Spleen (tissue), 11 donors: ENCODE measurements at regions not wholly inside any gene's neighbourhood (a gene's known extent, or its start where the extent isn't known, plus 50 kb on each side); places are given as distances from the start of the nearest gene placed in this dataset.

ENCODE experiments used
- DNase-seq: peaks from one replicate; pipeline ENCODE4 v3.0.0-alpha.2; 2020
- H3K27ac ChIP-seq, 8 donors: fragments of 200-600 bp; sonication (generic) in 7 of 8; 1 replicate in 4 of 8; 2 replicates in 4 of 8; pipeline versions ENCODE4 v1.5.0 to v1.8.0; 2016 to 2021; ENCODE audit warnings: inconsistent platforms in 4 of 8, mild to moderate bottlenecking in 4 of 8, moderate library complexity in 1 of 8
- H3K27me3 ChIP-seq, 7 donors: fragments of 200-600 bp; sonication (generic) in 6 of 7; replicated peaks in 1 of 7; 1 replicate in 4 of 7; 2 replicates in 3 of 7; pipeline versions ENCODE4 v1.5.0 to v1.8.0; 2016 to 2021; ENCODE audit warnings: inconsistent platforms in 3 of 7, mild to moderate bottlenecking in 1 of 7
- H3K36me3 ChIP-seq, 6 donors: fragments of 200-600 bp; sonication (generic) in 5 of 6; 1 replicate in 4 of 6; 2 replicates in 2 of 6; pipeline versions ENCODE4 v1.5.0 to v1.8.0; 2016 to 2021; ENCODE audit warnings: inconsistent platforms in 2 of 6
- H3K4me1 ChIP-seq, 6 donors: fragments of 200-600 bp; sonication (generic) in 5 of 6; 1 replicate in 3 of 6; 2 replicates in 3 of 6; pipeline versions ENCODE4 v1.5.0 to v1.8.0; 2016 to 2021; ENCODE audit warnings: inconsistent platforms in 3 of 6
- H3K4me3 ChIP-seq, 8 donors: fragments of 200-600 bp; sonication (generic) in 7 of 8; 1 replicate in 4 of 8; 2 replicates in 4 of 8; pipeline versions ENCODE4 v1.5.0 to v1.8.0; 2016 to 2021; ENCODE audit warnings: inconsistent platforms in 4 of 8, mild to moderate bottlenecking in 4 of 8, moderate library complexity in 2 of 8
- H3K9me3 ChIP-seq, 8 donors: fragments of 200-600 bp; sonication (generic) in 7 of 8; 1 replicate in 4 of 8; 2 replicates in 4 of 8; pipeline versions ENCODE4 v1.5.0 to v1.8.0; 2016 to 2021; ENCODE audit warnings: inconsistent platforms in 4 of 8
- POLR2A ChIP-seq, 3 donors: fragments of 450-650 bp; IDR thresholded peaks; one replicate each; pipeline ENCODE4 v1.5.1; 2017; ENCODE audit warnings: antibody characterized with exemption in 3 of 3, mild to moderate bottlenecking in 1 of 3
- POLR2AphosphoS5 ChIP-seq, 3 donors: sonication (generic); formaldehyde crosslinking; IDR thresholded peaks; one replicate each; pipeline ENCODE4 v1.5.1; 2017; ENCODE audit warnings: antibody characterized with exemption in 3 of 3
- WGBS, 5 donors: extraction: QIAGEN DNeasy Blood & Tissue Kit in 3 of 5; methylation state at CpG; one replicate each; pipeline versions ENCODE4 v1.1.5 to v1.1.7; 2013 to 2018; 5-methylcytosine and 5-hydroxymethylcytosine counted together
- intact Hi-C: fragments of 100-400 bp; cut with DNase I; formaldehyde crosslinking; loops from one replicate; pipeline ENCODE4 v1.15.0; 2023; ENCODE audit warnings: low total_unique reads
- TF ChIP-seq, protein P1 (sequence below), 11 experiments: fragments of 200-600 bp in 7 of 11; fragments of 450-650 bp in 4 of 11; sonication (generic) in 4 of 11; IDR thresholded peaks in 8 of 11; conservative IDR thresholded peaks in 3 of 11; 1 replicate in 7 of 11; 2 replicates in 4 of 11; pipeline versions ENCODE4 v1.4.0 to v1.8.0; 2016 to 2021; ENCODE audit warnings: antibody characterized with exemption in 11 of 11, inconsistent platforms in 4 of 11, mild to moderate bottlenecking in 1 of 11
- donor health status: healthy with polysubstance abuse.
- donor health status: DM: no; HTN: no; CAD: no; lungs with moderate emphysema.
- donor health status: DM: no; HTN: no; CAD: no.
- donor health status: Bipolar disorder and iron deficiency.
- donor health status: healthy.
- donor health status: DM: no; HTN: no; CAD: no.
- donor health status: DM: yes; HTN: yes; CAD: no.

DNA sequence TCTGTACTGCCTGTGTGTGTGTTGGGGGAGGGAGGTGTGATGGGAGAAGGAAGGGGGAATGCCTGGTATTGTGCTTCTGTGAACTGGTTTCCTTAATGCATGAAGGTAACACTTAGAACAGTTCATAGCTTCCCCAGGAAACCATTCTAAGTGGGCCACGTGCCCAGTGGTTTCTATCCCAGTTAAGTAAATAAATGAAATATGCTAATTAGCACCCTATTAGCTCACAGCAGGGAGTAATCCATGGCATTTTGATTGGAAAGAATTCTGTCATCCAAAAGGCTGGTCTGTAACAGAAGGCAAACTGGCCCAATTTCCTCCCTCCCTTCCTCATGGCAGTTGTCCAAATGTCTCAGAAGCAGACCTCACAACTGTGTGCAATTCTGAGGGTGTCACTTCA is 199.3 kb downstream of the TTLL7 start:
- 0 to 12% (median 4%) methylated on average over 1 of the region's 1 CpG for WGBS, 5 donors
- H3K9me3 ChIP-seq = no peaks in the 10 kb centered on the region
- H3K4me1 ChIP-seq = no peaks in the 10 kb centered on the region
- H3K27me3 ChIP-seq = no peaks in the 10 kb centered on the region
- no peak for TF ChIP-seq POLR2A (IDR thresholded peaks at IDR 0.05)
- no peak for TF ChIP-seq POLR2AphosphoS5 (IDR thresholded peaks at IDR 0.05)
- TF ChIP-seq, protein P1, sequence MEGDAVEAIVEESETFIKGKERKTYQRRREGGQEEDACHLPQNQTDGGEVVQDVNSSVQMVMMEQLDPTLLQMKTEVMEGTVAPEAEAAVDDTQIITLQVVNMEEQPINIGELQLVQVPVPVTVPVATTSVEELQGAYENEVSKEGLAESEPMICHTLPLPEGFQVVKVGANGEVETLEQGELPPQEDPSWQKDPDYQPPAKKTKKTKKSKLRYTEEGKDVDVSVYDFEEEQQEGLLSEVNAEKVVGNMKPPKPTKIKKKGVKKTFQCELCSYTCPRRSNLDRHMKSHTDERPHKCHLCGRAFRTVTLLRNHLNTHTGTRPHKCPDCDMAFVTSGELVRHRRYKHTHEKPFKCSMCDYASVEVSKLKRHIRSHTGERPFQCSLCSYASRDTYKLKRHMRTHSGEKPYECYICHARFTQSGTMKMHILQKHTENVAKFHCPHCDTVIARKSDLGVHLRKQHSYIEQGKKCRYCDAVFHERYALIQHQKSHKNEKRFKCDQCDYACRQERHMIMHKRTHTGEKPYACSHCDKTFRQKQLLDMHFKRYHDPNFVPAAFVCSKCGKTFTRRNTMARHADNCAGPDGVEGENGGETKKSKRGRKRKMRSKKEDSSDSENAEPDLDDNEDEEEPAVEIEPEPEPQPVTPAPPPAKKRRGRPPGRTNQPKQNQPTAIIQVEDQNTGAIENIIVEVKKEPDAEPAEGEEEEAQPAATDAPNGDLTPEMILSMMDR (IDR thresholded peaks at IDR 0.05 in 8 of 11, conservative IDR thresholded peaks at IDR 0.05 in 3 of 11) = no peak
- intact Hi-C loops = no loop called here
- DNase-seq = no peak
- no peak overlapping the region for H3K4me3 ChIP-seq
- no peak overlapping the region for H3K27ac ChIP-seq
- no peaks in the 10 kb centered on the region for H3K36me3 ChIP-seq

DNA sequence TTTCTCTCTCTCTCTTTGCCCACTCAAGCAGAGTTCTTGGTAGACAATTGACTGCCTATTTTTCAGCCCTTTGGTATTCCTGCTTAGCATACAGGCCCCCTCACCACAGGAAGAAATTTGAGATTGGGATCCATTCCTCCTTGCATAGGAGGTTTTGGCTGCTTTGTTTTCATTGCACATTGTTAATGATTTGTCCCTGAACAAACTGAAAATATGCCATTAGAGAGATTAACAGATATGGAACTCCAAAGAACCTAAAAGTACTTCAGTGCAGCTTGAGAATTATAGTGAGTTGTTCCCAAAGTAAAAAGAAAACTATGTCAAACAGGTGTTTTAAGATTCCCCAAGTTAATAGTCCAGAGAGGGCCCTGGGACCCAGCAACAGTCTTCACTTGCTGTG is 200.0 kb downstream of the TTLL7 start:
- H3K27me3 ChIP-seq = no peaks in the 10 kb centered on the region
- TF ChIP-seq POLR2A (IDR thresholded peaks at IDR 0.05) (no peak), POLR2AphosphoS5 (IDR thresholded peaks at IDR 0.05) (no peak)
- TF ChIP-seq, protein P1 (IDR thresholded peaks at IDR 0.05 in 8 of 11, conservative IDR thresholded peaks at IDR 0.05 in 3 of 11) = no peak
- no peak overlapping the region for H3K27ac ChIP-seq
- H3K36me3 ChIP-seq = no peaks in the 10 kb centered on the region
- H3K9me3 ChIP-seq = no peaks in the 10 kb centered on the region
- no peak overlapping the region for H3K4me3 ChIP-seq
- no peak for DNase-seq
- intact Hi-C loops = no loop called here
- no peaks in the 10 kb centered on the region for H3K4me1 ChIP-seq

DNA sequence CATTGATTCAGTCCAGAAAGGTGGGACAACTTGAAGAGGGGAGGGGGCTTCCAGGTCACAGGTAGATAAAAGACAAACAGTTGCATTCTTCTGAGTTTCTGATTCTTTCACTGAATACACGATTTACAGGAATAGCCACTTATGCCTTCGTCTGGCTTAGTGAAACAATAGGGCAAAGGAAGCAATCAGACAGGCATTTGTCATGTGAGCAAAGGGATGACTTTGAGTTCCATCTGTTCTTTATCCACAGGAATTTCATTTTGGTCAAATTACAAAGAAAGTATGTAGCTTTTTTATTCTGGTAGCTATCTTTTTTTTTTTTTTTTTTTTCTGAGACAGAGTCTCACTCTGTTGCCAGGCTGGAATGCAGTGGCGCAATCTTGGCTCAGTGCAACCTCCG is 202.5 kb downstream of the TTLL7 start:
- Histone ChIP-seq H3K4me3 (no peak overlapping the region), H3K27ac (no peak overlapping the region), H3K36me3 (no peaks in the 10 kb centered on the region), H3K4me1 (no peaks in the 10 kb centered on the region), H3K27me3 (no peaks in the 10 kb centered on the region), H3K9me3 (no peaks in the 10 kb centered on the region)
- no peak for TF ChIP-seq POLR2A (IDR thresholded peaks at IDR 0.05)
- TF ChIP-seq POLR2AphosphoS5 (IDR thresholded peaks at IDR 0.05) = no peak
- TF ChIP-seq, protein P1 (IDR thresholded peaks at IDR 0.05 in 8 of 11, conservative IDR thresholded peaks at IDR 0.05 in 3 of 11) = no peak
- intact Hi-C loops = no loop called here
- WGBS, 5 donors = 80 to 85% (median 82%) methylated on average over 4 of the region's 4 CpGs
- no peak for DNase-seq

DNA sequence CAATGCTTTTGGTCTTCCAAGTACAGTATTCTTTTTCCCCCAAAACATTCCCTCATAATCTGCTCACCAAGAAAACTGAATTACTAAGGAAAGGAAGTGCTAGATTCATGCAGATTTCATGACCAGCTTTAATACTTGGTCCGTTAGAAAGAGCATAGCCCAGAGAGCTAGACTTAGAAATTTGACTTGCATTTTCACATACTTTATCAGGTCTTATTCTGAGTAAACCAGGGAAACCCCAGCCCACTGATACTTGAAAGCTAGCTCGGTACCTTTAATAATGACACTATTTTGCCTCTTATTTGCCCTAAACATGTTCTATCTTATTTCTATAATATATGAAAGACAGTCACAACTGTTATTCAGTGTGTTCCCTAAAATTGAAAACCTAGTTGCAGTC is 204.5 kb downstream of the TTLL7 start:
- H3K9me3 ChIP-seq = no peaks in the 10 kb centered on the region
- H3K36me3 ChIP-seq = no peaks in the 10 kb centered on the region
- WGBS, 5 donors = 63 to 91% (median 68%) methylated on average over 2 of the region's 2 CpGs
- H3K27ac ChIP-seq = no peak overlapping the region
- H3K4me3 ChIP-seq = no peak overlapping the region
- intact Hi-C loops = no loop called here
- no peaks in the 10 kb centered on the region for H3K4me1 ChIP-seq
- no peak for DNase-seq
- no peaks in the 10 kb centered on the region for H3K27me3 ChIP-seq
- TF ChIP-seq POLR2A (IDR thresholded peaks at IDR 0.05) (no peak), POLR2AphosphoS5 (IDR thresholded peaks at IDR 0.05) (no peak)
- TF ChIP-seq, protein P1 (IDR thresholded peaks at IDR 0.05 in 8 of 11, conservative IDR thresholded peaks at IDR 0.05 in 3 of 11) = no peak
